NCI-H460 (cell line): ENCODE measurements at regions not wholly inside any gene's neighbourhood (a gene's known extent, or its start where the extent isn't known, plus 50 kb on each side); places are given as distances from the start of the nearest gene placed in this dataset.
A peak's percentile ranks its signal among the peaks of the same experiment; 100 is the strongest.

Experiments
- DNase-seq: peaks from one replicate; pipeline ENCODE4 v3.0.0-alpha.2; 2016; ENCODE audit warnings: low read depth; ENCODE audit errors: extremely low read depth

DNA sequence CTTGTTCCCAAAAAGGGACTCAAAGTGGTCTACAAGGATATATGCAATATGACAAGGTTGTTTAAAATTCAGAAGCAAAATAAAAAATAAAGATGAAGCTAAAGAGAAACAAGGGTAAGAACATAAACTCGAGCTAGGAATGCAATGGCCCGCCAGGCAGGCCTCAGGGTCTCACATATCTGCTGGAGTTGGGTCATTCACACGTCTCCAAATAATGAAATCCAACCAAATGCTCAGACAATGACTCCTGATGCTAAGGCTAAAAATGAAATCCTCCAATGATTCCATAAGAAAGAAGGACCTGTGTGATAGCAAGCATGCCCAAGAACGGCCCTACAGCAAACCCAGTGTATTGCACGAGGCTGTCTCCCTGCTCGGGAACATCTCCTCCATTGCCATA lies 153.3 kb upstream of the ETS2 start:
- DNase-seq: no peak

DNA sequence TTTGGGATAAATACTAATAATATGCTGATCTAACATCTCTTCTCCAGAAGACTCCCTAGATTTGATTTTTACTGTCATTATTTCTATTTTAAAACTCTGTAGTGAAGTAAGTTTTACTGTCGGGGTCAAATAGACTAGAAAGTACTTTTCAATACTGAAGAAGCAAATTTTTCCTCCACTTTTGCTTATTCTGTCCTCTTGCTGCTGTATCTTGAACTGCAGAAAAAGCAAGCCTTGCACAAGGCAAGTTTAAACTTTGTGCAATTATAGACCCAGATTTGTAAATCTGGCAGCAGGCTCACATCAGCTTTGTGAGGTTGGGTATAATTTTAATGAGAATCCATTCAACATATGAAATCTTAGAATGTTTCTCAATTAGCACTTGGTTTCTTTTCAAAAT lies 151.1 kb upstream of the ETS2 start:
- DNase-seq: no peak

DNA sequence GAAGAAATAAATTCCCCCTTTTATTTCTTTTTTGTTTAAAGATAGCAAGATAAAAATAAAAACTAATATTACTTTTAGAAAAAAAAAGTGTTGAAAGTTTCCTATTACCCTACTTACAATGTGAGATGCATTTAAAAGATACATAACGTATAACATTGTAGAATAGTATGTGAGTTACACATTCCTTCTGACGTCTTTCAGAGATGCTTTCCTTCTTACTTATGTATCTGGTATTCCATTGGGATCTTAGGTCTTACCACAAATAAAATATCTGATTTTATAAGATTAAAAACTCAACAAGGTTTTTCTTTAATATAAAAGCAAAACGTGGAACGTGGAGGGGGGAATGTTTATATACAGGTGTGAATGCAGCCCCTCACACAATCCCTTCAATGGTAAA lies 147.2 kb upstream of the ETS2 start:
- no peak for DNase-seq

DNA sequence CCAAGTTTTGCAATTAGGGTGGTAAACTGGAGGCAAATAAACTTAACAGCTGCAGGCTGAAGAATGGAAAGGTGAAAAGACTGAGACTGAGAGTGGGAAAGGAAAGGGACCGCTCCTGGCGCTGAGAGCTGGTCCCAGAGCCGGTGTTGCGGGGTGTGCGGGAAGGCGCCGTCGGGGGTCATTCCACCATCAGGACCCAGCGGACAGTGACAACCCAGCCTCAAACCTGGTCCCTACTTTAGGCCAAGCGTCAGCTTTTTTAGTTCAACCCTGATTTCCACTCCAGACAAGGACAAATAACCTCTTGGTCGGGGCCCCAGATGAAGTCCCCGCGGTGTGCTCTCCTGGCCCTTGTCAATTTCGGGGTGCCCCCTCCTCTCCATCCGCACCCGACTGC lies 145.8 kb upstream of the ETS2 start:
- DNase-seq: no peak

DNA sequence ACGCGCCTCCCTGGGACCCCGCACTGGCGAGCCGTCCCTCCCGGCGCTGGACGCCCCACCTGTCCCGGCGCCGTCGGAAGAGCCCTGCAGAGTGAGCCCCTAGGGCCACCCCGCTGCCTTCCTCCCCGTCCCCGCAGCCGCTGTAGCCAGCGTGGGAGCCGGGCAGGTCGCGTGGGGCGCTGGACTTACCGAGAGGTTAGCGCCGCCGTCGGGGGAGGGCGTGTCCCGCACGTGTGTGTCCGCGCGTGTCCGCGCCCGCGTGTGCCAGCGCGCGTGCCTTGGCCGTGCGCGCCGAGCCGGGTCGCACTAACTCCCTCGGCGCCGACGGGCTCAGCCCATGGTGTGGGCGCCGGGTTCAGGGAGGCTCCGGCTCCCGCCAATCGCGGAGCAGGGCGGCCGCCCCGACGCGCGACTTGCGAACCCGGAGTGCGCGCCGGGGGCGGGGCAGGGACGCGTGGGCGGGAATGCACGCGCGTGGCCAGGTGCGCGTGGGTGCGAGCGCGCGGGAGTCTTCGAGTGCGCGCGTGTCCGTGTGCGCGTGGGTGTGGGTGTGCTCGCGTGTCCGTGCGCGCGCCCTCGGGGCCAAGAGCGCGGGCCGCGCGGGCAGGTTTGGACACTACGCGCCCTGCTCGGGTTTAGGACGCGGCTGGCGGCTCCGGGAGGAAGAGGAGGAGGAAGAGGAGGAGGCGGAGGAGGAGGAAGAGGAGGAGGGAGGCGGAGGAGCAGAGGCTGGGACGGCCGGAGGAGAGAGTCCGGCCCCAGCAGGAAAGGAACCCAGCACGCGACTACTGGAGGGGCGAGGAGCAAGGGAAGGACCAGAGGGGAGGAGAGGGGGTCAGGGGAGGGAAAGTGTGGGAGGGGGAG lies 145.2 kb upstream of the ETS2 start:
- no peak for DNase-seq

DNA sequence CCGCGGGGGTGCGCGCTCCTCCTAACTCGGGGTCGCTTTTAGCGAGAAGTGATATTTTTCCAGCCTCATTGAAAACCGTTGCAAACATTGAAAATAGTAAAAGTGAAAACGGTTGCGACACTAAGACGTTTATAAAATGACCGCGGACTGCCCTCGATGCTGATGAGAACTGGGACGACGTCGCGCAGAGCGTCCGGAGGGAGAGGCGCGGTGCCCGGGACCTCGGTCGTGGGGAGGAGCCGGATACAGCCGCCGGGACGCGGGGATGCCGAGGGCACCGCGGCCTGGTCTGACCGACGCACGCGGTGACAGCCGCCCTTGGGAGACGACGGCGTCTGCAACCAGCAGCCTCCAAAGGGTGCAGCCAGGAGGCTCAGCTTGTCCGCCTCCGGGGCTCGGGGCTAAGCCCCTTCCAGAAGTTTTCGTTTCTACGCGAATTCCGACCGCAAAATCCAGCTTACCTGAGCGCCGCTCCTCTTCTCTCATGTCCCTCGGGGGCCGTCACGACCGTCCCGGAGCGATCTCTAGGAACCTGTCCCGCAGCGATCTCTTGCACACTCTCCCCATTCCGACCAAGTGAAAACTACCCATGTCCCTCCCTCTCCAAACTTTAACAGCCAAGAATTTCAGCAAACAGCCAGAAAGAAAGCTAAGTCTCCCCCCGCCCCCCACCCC lies 144.4 kb upstream of the ETS2 start:
- DNase-seq: no peak

GRCh38 chr21:38661889-38662568 lies 143.7 kb upstream of the ETS2 start:
- DNase-seq: no peak

GRCh38 chr21:38663282-38663681 lies 142.4 kb upstream of the ETS2 start:
- no peak for DNase-seq

GRCh38 chr21:38664315-38664714 lies 141.4 kb upstream of the ETS2 start:
- no peak for DNase-seq

GRCh38 chr21:38664841-38665240 lies 140.9 kb upstream of the ETS2 start:
- no peak for DNase-seq

DNA sequence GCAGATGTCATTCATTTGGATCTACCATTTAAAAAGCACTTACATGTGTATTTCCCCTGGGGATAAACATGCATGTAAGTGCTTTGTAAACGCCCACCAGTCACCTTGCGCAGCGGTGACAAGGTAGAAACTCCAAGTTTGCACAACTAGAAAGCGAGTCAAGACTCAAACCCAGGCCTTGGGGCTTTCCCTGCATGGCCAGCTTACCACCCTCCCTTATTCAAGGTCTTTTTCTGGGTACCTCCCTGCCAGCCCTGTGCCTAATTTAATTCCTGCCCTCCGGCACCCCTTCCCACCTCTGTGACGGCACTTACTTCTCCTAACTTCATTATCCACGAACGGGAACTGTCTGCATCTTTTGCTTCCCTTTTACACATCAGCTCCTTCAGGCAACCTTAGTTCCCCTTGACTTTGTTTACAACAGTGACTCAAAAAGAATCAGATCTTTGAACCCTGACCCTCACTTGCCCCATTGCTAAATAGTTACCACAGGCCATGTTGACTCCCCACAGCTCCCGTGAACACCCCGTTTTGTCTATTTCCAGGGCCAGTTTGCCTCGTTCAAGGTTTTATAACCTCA lies 138.3 kb upstream of the ETS2 start:
- DNase-seq: no peak

GRCh38 chr21:38668067-38668466 lies 137.7 kb upstream of the ETS2 start:
- no peak for DNase-seq

DNA sequence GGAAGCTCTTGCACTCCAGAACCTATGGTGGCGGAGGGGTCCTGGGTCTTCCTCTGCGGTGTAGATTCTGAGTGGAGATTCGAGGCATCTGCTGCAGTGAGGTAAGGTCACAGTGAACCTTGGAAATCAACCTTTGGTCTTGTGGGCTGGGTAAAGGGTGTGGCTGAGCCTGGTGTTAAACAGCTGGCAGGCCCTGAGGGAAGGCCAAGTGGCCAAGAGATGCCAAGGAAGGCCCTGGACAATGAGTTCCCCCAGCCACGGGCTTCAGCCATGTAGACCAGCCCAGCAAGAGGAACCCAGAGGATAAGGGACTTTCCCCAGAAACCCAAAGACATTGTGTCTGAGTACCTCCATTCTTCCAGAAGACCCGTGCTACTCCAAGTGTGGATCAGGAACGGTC lies 137.2 kb upstream of the ETS2 start:
- DNase-seq: no peak

DNA sequence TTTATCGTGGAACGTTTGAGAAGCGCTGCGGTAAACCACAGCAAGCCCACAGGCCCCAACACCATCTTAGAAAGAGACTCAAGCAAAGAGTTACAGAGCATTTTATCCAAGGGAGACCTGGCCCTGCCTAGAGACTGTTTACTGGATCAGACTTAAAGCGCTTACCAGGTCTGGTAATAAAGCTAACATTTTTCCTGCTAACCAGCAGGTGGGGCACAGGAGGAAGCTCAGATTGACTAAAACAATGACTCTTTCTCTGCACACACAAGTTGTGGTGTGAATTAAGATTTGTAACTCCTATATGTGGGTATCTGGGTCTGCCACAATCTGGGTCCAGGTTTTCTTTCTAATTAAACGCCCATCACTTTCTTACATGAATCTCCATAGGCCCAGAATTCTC lies 136.5 kb upstream of the ETS2 start:
- DNase-seq: peak; percentile 3

- DNase-seq: no peak
Measured at GRCh38 chr21:38670861-38671260, 134.9 kb upstream of the ETS2 start.

GRCh38 chr21:38671773-38672172 lies 134.0 kb upstream of the ETS2 start:
- DNase-seq: no peak

- DNase-seq: no peak
Measured at GRCh38 chr21:38675182-38675824, 130.4 kb upstream of the ETS2 start.

DNA sequence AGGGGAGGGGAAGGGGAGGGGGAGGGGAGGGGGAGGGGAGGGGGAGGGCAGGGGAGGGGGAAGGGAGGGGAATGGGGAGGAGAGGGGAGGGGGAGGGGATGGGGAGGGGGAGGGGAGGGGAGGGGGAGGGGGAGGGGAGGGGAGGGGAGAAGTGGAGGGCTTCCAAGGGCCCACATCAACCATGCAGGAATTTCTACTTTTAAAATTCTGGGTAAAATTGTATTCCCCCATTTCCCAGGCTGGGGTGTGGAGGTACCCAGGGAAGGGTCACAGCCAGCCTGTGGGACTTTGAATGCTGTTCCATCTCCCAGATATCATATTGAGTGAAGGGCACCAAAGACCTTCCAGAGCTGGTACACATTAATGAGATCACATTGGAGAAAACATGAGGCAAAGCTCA lies 126.9 kb upstream of the ETS2 start:
- no peak for DNase-seq

DNA sequence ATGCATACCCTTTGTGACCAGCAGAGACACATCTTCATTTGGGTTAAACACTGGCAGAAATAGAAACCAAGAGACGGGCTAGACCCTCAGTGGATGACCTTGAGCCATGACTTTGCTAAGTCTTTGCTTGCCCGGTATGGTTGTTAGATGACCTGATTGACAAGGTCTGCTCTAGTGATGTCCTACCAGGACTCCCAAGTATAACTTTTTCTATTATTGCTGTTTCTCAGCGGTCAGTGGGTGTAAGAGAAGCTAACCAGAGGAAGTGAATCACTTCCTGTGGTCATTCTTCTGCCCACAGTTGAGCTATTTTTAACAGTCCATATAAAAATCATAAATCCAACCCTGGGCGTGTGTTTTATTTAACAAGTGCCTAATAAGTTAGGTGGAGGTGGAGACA lies 126.2 kb upstream of the ETS2 start:
- no peak for DNase-seq

DNA sequence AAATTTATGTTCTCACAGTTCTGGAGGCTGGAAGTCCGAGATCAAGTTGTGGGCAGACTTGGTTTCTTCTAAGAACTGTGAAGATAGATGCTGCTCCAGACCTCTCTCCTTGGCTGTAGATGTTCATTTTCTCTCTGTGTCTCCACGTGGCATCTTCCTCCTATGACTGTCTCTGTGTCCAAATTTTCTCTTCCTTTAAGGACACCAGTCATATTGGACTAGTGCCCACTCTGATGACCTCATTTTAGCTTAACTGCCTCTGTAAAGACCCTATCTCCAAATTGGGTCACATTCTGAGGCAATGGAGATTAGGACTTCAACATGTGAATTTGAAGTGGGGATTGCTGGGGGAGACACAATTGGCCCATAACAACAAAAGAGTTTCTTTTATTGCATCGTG lies 125.3 kb upstream of the ETS2 start:
- DNase-seq: no peak

- DNase-seq: no peak
Measured at GRCh38 chr21:38683222-38683621, 122.5 kb upstream of the ETS2 start.
